ENCODE measurements at regions not wholly inside any gene's neighbourhood (a gene's known extent, or its start where the extent isn't known, plus 50 kb on each side); places are given as distances from the start of the nearest gene placed in this dataset.

DNA sequence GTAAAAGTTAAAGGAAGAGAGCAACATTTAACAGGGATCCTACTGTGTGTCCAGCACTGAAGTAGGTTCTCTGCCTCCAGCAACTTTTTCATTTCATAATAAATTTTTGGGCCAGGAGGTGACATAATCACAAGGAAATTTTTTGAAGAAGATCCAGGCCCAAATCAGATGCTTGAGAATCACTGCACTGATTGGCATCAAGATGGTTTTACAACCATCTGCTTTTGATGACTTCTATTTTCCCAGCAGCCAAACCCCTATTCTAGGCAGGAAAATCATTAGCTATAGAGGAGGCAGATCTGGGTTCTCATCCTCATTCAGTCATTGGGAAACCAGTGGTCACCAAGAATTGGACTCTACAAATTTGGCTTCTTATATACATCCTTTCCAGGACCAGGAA, 79.0 kb downstream of the ARL4A start:
- intact Hi-C loops (cut with micrococcal nuclease) = no loop called here
- Histone ChIP-seq H2AFZ (ENCODE audit: low read depth, low read length, poor library complexity, severe bottlenecking) (no peak overlapping the region), H3K9ac (ENCODE audit: low read length) (no peak overlapping the region), H3K4me3 (replicated peaks in 1 of 2; ENCODE audit: low read depth in 1 of 2, low read length in 2 of 2) (no peak overlapping the region), H3K9me2 (ENCODE audit: insufficient read depth) (no peaks in the 10 kb centered on the region), H3K36me3 (ENCODE audit: control insufficient read depth in 1 of 2, insufficient read depth in 2 of 2, low read length in 2 of 2) (no peaks in the 10 kb centered on the region), H3K27me3 (ENCODE audit: insufficient read depth, low read length) (no peaks in the 10 kb centered on the region), H3K79me2 (ENCODE audit: insufficient read depth, low read length) (no peaks in the 10 kb centered on the region), H3K4me2 (ENCODE audit: low read length) (no peak overlapping the region), H3K27ac (ENCODE audit: low read depth, low read length) (no peak overlapping the region), H3K9me3 (ENCODE audit: control insufficient read depth in 1 of 2, insufficient read depth in 1 of 2, low read depth in 1 of 2, low read length in 2 of 2) (no peaks in the 10 kb centered on the region), H4K20me1 (ENCODE audit: insufficient read depth) (no peaks in the 10 kb centered on the region), H3K4me1 (ENCODE audit: control insufficient read depth in 1 of 2, insufficient read depth in 2 of 2, low read length in 2 of 2) (no peaks in the 10 kb centered on the region; a peak in 1 of 4 replicates)
- POLR2A ChIA-PET = no interaction called here
- no peak for DNase-seq (ENCODE audit: low read depth, low spot score)
- no peak for ATAC-seq
- CTCF ChIA-PET = no interaction called here
- TF ChIP-seq, protein P1, sequence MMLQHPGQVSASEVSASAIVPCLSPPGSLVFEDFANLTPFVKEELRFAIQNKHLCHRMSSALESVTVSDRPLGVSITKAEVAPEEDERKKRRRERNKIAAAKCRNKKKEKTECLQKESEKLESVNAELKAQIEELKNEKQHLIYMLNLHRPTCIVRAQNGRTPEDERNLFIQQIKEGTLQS (IDR thresholded peaks at IDR 0.05) = no peak
- TF ChIP-seq JUND (IDR thresholded peaks at IDR 0.05) (no peak), FOSL1 (IDR thresholded peaks at IDR 0.05; ENCODE audit: low read depth) (no peak), YY1 (IDR thresholded peaks at IDR 0.05; ENCODE audit: extremely low read depth, insufficient replicate concordance, low read depth, low read length) (no peak)
- BruUV-seq (replicated peaks) = no TSS peak
- RAD21 ChIA-PET (ENCODE audit: low non-redundant PET in 1 of 2, low total read pairs in 2 of 2, uncharacterized antibody in 2 of 2, unreplicated experiment in 2 of 2) = no interaction called here

DNA sequence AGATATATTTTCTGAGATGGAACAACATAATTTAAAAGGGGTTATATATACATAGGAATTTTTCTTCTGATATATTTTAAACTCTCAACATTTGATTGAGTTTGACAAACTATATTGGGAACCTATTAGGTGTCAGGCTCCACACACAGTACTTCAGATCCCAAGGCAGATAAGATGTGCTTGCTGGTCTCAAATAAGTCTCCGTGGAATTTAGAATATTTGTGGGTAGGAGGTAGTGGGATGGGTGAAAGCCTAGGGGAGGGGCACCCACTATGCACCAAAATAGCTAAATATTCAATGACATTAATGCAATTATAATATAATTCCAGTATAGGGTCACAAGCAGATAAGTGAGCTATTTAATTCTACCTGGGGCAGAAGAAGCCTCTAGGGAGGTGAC, 81.5 kb downstream of the ARL4A start:
- no peak overlapping the region for H3K9ac ChIP-seq (ENCODE audit: low read length)
- no peak overlapping the region for H3K4me2 ChIP-seq (ENCODE audit: low read length)
- DNase-seq (ENCODE audit: low read depth, low spot score) (no peak), ATAC-seq (no peak)
- H3K9me2 ChIP-seq (ENCODE audit: insufficient read depth) = no peaks in the 10 kb centered on the region
- no peaks in the 10 kb centered on the region for H4K20me1 ChIP-seq (ENCODE audit: insufficient read depth)
- no peaks in the 10 kb centered on the region for H3K36me3 ChIP-seq (ENCODE audit: control insufficient read depth in 1 of 2, insufficient read depth in 2 of 2, low read length in 2 of 2)
- no peak overlapping the region for H3K27ac ChIP-seq (ENCODE audit: low read depth, low read length)
- no peaks in the 10 kb centered on the region for H3K9me3 ChIP-seq (ENCODE audit: control insufficient read depth in 1 of 2, insufficient read depth in 1 of 2, low read depth in 1 of 2, low read length in 2 of 2)
- TF ChIP-seq, protein P2, sequence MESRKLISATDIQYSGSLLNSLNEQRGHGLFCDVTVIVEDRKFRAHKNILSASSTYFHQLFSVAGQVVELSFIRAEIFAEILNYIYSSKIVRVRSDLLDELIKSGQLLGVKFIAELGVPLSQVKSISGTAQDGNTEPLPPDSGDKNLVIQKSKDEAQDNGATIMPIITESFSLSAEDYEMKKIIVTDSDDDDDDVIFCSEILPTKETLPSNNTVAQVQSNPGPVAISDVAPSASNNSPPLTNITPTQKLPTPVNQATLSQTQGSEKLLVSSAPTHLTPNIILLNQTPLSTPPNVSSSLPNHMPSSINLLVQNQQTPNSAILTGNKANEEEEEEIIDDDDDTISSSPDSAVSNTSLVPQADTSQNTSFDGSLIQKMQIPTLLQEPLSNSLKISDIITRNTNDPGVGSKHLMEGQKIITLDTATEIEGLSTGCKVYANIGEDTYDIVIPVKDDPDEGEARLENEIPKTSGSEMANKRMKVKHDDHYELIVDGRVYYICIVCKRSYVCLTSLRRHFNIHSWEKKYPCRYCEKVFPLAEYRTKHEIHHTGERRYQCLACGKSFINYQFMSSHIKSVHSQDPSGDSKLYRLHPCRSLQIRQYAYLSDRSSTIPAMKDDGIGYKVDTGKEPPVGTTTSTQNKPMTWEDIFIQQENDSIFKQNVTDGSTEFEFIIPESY (IDR thresholded peaks at IDR 0.05; ENCODE audit: extremely low read depth, insufficient replicate concordance, low read length) = no peak
- TF ChIP-seq SP1 (IDR thresholded peaks at IDR 0.05; ENCODE audit: low read depth) (no peak), POLR2AphosphoS5 (IDR thresholded peaks at IDR 0.05; ENCODE audit: low read depth, low read length) (no peak), ZFX (IDR thresholded peaks at IDR 0.05) (no peak), ZNF274 (IDR thresholded peaks at IDR 0.05; ENCODE audit: low read depth, low read length) (no peak), SRF (IDR thresholded peaks at IDR 0.05; ENCODE audit: low read depth) (no peak), EGR1 (IDR thresholded peaks at IDR 0.05; ENCODE audit: low read depth) (no peak), CBX3 (IDR thresholded peaks at IDR 0.05; ENCODE audit: low read depth) (no peak)
- TF ChIP-seq, protein P3, sequence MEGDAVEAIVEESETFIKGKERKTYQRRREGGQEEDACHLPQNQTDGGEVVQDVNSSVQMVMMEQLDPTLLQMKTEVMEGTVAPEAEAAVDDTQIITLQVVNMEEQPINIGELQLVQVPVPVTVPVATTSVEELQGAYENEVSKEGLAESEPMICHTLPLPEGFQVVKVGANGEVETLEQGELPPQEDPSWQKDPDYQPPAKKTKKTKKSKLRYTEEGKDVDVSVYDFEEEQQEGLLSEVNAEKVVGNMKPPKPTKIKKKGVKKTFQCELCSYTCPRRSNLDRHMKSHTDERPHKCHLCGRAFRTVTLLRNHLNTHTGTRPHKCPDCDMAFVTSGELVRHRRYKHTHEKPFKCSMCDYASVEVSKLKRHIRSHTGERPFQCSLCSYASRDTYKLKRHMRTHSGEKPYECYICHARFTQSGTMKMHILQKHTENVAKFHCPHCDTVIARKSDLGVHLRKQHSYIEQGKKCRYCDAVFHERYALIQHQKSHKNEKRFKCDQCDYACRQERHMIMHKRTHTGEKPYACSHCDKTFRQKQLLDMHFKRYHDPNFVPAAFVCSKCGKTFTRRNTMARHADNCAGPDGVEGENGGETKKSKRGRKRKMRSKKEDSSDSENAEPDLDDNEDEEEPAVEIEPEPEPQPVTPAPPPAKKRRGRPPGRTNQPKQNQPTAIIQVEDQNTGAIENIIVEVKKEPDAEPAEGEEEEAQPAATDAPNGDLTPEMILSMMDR (IDR thresholded peaks at IDR 0.05 in 2 of 3, conservative IDR thresholded peaks at IDR 0.05 in 1 of 3; ENCODE audit: borderline replicate concordance in 1 of 3, insufficient read depth in 1 of 3, low read depth in 2 of 3, low read length in 2 of 3) = no peak
- BruUV-seq (replicated peaks) = no TSS peak
- H3K4me1 ChIP-seq (ENCODE audit: control insufficient read depth in 1 of 2, insufficient read depth in 2 of 2, low read length in 2 of 2) = no peaks in the 10 kb centered on the region; a peak in 1 of 4 replicates
- no peaks in the 10 kb centered on the region for H3K27me3 ChIP-seq (ENCODE audit: insufficient read depth, low read length)
- H3K4me3 ChIP-seq (replicated peaks in 1 of 2; ENCODE audit: low read depth in 1 of 2, low read length in 2 of 2) = no peak overlapping the region
- H3K79me2 ChIP-seq (ENCODE audit: insufficient read depth, low read length) = no peaks in the 10 kb centered on the region
- intact Hi-C loops (cut with micrococcal nuclease) = no loop called here
- no peak overlapping the region for H2AFZ ChIP-seq (ENCODE audit: low read depth, low read length, poor library complexity, severe bottlenecking)
- CTCF ChIA-PET = no interaction called here
- RAD21 ChIA-PET (ENCODE audit: low non-redundant PET in 1 of 2, low total read pairs in 2 of 2, uncharacterized antibody in 2 of 2, unreplicated experiment in 2 of 2) = no interaction called here
- POLR2A ChIA-PET = no interaction called here

Measured in HCT116 (cell line).